ENCODE measurements at regions not wholly inside any gene's neighbourhood (a gene's known extent, or its start where the extent isn't known, plus 50 kb on each side); places are given as distances from the start of the nearest gene placed in this dataset.

- TF ChIP-seq CTCF (IDR thresholded peaks at IDR 0.05; ENCODE audit: insufficient read depth, low read depth, low read length) = peak; percentile 60
- no peak overlapping the region for H3K4me3 ChIP-seq (ENCODE audit: low read depth, low read length)
- DNase-seq (ENCODE audit: low read depth) = peak; percentile 41
Observed at GRCh38 chr20:52313341-52313963, 121.9 kb upstream of the ZFP64 start.

- DNase-seq (ENCODE audit: low read depth) = peak; percentile 65
- H3K4me3 ChIP-seq (ENCODE audit: low read depth, low read length) = no peak overlapping the region
- peak; percentile 75 for TF ChIP-seq CTCF (IDR thresholded peaks at IDR 0.05; ENCODE audit: insufficient read depth, low read depth, low read length)
Observed at GRCh38 chr20:52312132-52312729, 120.7 kb upstream of the ZFP64 start.

DNA sequence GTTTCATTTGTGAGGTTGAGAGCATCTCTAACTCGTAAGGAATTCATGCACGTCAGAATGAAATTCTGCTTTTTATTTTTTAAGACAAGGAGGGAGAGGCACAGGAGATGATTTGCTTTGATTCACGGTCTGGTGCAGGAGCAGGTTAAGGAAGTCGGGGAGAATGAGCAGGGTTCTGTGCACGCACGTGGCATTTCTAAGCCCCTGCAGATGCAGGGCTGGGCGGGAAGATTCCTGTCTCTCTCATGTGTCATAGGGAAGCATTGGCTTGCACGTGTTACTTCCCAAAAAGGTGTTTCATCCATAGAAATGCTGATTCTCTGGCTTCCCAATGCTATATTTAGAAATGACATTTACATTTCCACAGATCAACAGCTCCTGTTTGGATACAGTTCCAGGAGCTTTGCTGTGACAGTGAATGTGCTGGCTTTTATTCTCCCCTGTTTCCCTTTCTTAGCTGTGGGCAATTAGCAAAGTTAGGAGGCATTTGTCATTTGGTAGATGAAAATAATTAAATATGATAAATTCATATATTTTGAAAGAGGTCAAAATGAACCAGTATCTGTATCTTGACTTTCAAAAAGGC is 119.7 kb upstream of the ZFP64 start:
- no peak overlapping the region for H3K4me3 ChIP-seq (ENCODE audit: low read depth, low read length)
- no peak for DNase-seq (ENCODE audit: low read depth)
- TF ChIP-seq CTCF (IDR thresholded peaks at IDR 0.05; ENCODE audit: insufficient read depth, low read depth, low read length) = no peak

GRCh38 chr20:52309181-52309580 is 117.6 kb upstream of the ZFP64 start:
- TF ChIP-seq CTCF (IDR thresholded peaks at IDR 0.05; ENCODE audit: insufficient read depth, low read depth, low read length) = no peak
- no peak overlapping the region for H3K4me3 ChIP-seq (ENCODE audit: low read depth, low read length)
- peak; percentile 18 for DNase-seq (ENCODE audit: low read depth)

DNA sequence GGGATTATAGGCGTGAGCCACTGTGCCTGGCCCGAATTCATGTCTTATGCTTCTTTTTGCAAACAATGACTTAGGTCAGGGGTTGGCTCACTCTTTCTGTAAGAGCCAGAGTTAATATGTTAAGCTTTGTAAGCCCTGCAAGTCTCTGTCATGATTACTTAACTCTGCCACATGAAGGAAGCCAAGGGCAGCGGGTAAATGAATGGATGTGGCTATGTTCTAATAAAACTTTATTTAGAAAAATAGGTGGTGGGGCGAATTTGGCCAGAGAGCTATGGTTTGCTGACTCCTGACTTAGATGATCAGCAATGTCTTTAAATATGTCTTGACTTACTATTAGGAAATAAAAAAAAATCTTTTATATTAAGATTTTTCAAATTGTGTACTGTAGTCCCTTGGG is 114.9 kb upstream of the ZFP64 start:
- no peak for TF ChIP-seq CTCF (IDR thresholded peaks at IDR 0.05; ENCODE audit: insufficient read depth, low read depth, low read length)
- DNase-seq (ENCODE audit: low read depth) = no peak
- no peak overlapping the region for H3K4me3 ChIP-seq (ENCODE audit: low read depth, low read length)

- TF ChIP-seq CTCF (IDR thresholded peaks at IDR 0.05; ENCODE audit: insufficient read depth, low read depth, low read length) = no peak
- no peak for DNase-seq (ENCODE audit: low read depth)
- H3K4me3 ChIP-seq (ENCODE audit: low read depth, low read length) = no peak overlapping the region
Observed at GRCh38 chr20:52305858-52306257, 114.3 kb upstream of the ZFP64 start.
